22Rv1 (cell line): ENCODE measurements at regions not wholly inside any gene's neighbourhood (a gene's known extent, or its start where the extent isn't known, plus 50 kb on each side); places are given as distances from the start of the nearest gene placed in this dataset.

Experiments used
- CTCF ChIP-seq: fragments of 450-650 bp; IDR thresholded peaks from 2 replicates; pipeline ENCODE4 v1.5.1; 2017; ENCODE audit warnings: mild to moderate bottlenecking
- ZFX ChIP-seq: fragments of 450-650 bp; IDR thresholded peaks from 2 replicates; pipeline ENCODE4 v1.6.1; 2017; ENCODE audit warnings: antibody characterized with exemption, borderline replicate concordance

- TF ChIP-seq CTCF, result no peak
- no peak for TF ChIP-seq ZFX
Measured at GRCh38 chr3:73815966-73816365, 191.2 kb upstream of the PDZRN3 start.
